ENCODE measurements at regions not wholly inside any gene's neighbourhood (a gene's known extent, or its start where the extent isn't known, plus 50 kb on each side); places are given as distances from the start of the nearest gene placed in this dataset.

GRCh38 chr6:27694547-27694874 is 217.7 kb downstream of the OR2B2 start:
- no peak overlapping the region for H3K4me3 ChIP-seq (ENCODE audit: insufficient read depth, low read depth, low read length)
- no peaks in the 10 kb centered on the region for H3K36me3 ChIP-seq (ENCODE audit: control insufficient read depth, insufficient read depth, low read length)
- no peak overlapping the region for H2AK9ac ChIP-seq (replicated peaks; ENCODE audit: low read depth, low read length, poor library complexity)
- no peak overlapping the region for H2AK5ac ChIP-seq (ENCODE audit: low read depth, low read length)
- H3K4ac ChIP-seq (ENCODE audit: low read depth, low read length), result no peak overlapping the region
- H3K14ac ChIP-seq (replicated peaks; ENCODE audit: low read depth, low read length), result no peak overlapping the region
- H3K27me3 ChIP-seq (ENCODE audit: control insufficient read depth, insufficient read depth, low read length), result no peaks in the 10 kb centered on the region
- CTCF ChIA-PET, result no interaction called here
- H4K20me1 ChIP-seq (ENCODE audit: insufficient read depth, low read length), result no peaks in the 10 kb centered on the region
- no peaks in the 10 kb centered on the region for H3K9me1 ChIP-seq (ENCODE audit: insufficient read depth, low read length)
- H4K91ac ChIP-seq (ENCODE audit: insufficient read depth, low read depth, low read length), result no peak overlapping the region
- H4K5ac ChIP-seq (ENCODE audit: low read depth, low read length), result no peak overlapping the region
- H3K9me3 ChIP-seq (ENCODE audit: control insufficient read depth, insufficient read depth, low read length), result no peaks in the 10 kb centered on the region
- H2BK120ac ChIP-seq (ENCODE audit: low read depth, low read length), result no peak overlapping the region
- H2BK20ac ChIP-seq (ENCODE audit: low read depth, low read length), result no peak overlapping the region
- dilution Hi-C loops (cut with HindIII; ENCODE audit: low sequenced_read_pairs, unreplicated experiment), result no loop called here
- H3K9ac ChIP-seq (ENCODE audit: low read depth, low read length), result no peak overlapping the region
- H3K27ac ChIP-seq (ENCODE audit: insufficient read depth, low read length), result no peak overlapping the region
- no peak overlapping the region for H2AFZ ChIP-seq (replicated peaks; ENCODE audit: low read length, poor library complexity)
- DNase-seq (no peak), ATAC-seq (ENCODE audit: low read depth) (no peak)
- H3K4me1 ChIP-seq (ENCODE audit: control insufficient read depth, insufficient read depth, low read length), result no peaks in the 10 kb centered on the region
- no peak overlapping the region for H4K8ac ChIP-seq (ENCODE audit: low read depth in 2 of 2, low read length in 2 of 2)
- no peak overlapping the region for H2BK5ac ChIP-seq (ENCODE audit: low read depth, low read length, poor library complexity, severe bottlenecking)
- H2BK15ac ChIP-seq (ENCODE audit: low read depth, low read length), result no peak overlapping the region
- H3K56ac ChIP-seq (ENCODE audit: extremely low read depth, insufficient read depth, low read length), result no peak overlapping the region
- H3K79me1 ChIP-seq (ENCODE audit: low read depth in 1 of 2, low read length in 2 of 2), result no peaks in the 10 kb centered on the region
- H3K23ac ChIP-seq (ENCODE audit: low read depth, low read length), result no peak overlapping the region
- POLR2A ChIA-PET (ENCODE audit: unreplicated experiment), result no interaction called here
- H3K18ac ChIP-seq (ENCODE audit: low read depth, low read length), result no peak overlapping the region
- no TSS peak for BruUV-seq (replicated peaks)
- intact Hi-C loops (cut with micrococcal nuclease), result no loop called here
- 20% methylated on average over 2 of the region's 7 CpGs; no CpG with 5 or more reads in 1 of the 2 experiments for WGBS, 2 experiments (ENCODE audit: extremely low coverage in 2 of 2, insufficient read length in 1 of 2)
- TF ChIP-seq MAFK (IDR thresholded peaks at IDR 0.05; ENCODE audit: low read depth, low read length), result no peak
- TF ChIP-seq RFX5 (IDR thresholded peaks at IDR 0.05; ENCODE audit: low read depth, low read length), result no peak
- no peak for TF ChIP-seq SMC3 (IDR thresholded peaks at IDR 0.05; ENCODE audit: low read depth, low read length)
- TF ChIP-seq RAD21 (IDR thresholded peaks at IDR 0.05; ENCODE audit: low read length), result no peak
- TF ChIP-seq POLR2A (IDR thresholded peaks at IDR 0.05; ENCODE audit: low read depth, low read length), result no peak
- no peak for TF ChIP-seq MXI1 (IDR thresholded peaks at IDR 0.05; ENCODE audit: borderline replicate concordance, low read depth, low read length)
- TF ChIP-seq BHLHE40 (IDR thresholded peaks at IDR 0.05; ENCODE audit: low read depth, low read length), result no peak
- TF ChIP-seq FOS (IDR thresholded peaks at IDR 0.05; ENCODE audit: low read depth, low read length), result no peak
- no peak for TF ChIP-seq USF2 (IDR thresholded peaks at IDR 0.05; ENCODE audit: low read depth, low read length)
- no peak for TF ChIP-seq CEBPB (IDR thresholded peaks at IDR 0.05; ENCODE audit: low read depth, low read length)
- TF ChIP-seq ELK1 (IDR thresholded peaks at IDR 0.05; ENCODE audit: borderline replicate concordance, low read depth, low read length), result no peak
- TF ChIP-seq NFE2L2 (IDR thresholded peaks at IDR 0.05; ENCODE audit: low read depth, low read length), result no peak
- no peak overlapping the region for H3K4me2 ChIP-seq (ENCODE audit: low read depth, low read length)
- in situ Hi-C loops (cut with MboI; ENCODE audit: low sequenced_read_pairs), result no loop called here

Data from IMR-90 (cell line).